GM19397 (cell line): ENCODE measurements at regions not wholly inside any gene's neighbourhood (a gene's known extent, or its start where the extent isn't known, plus 50 kb on each side); places are given as distances from the start of the nearest gene placed in this dataset.

Experiments used
- ATAC-seq: cut with Tn5 transposase; IDR thresholded peaks from one replicate; pipeline ENCODE4 v1.9.1; 2021; ENCODE audit warnings: mild to moderate bottlenecking, moderate library complexity; ENCODE audit not compliant: unreplicated experiment

DNA sequence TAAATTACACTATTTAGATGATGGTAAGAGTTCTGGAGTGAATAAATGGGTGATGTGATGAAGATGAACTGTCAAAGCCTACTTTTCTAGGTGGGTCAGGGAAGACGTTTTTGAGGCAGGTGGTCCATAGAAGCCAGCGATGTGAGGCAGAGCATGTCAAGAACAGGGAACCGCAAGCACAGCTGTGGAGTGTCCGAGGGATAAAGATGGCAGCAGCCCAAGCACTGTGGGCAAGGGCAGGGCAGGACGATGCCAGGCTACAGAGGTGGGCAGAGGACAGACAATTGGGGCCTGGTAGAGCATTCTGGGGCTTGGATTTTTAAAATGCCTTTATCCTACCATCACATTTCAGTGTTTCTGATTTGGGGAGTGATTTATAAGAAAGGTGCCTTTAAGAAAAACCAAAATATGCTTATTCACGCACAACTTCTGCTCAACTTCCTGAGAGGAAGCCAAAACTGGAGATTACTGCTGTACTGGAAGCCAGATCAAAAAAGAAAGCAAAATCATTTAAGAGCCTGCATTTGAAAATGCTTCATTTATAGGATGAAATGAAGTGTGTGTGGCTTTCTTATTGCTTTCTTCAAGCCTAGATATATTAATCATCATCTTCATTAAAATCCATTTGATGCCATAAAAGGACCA lies 119.0 kb upstream of the WDR17 start:
- ATAC-seq: no peak

- ATAC-seq: no peak
Observed at GRCh38 chr4:175947117-175947722, 118.4 kb upstream of the WDR17 start.

GRCh38 chr4:175951794-175952193 lies 113.8 kb upstream of the WDR17 start:
- ATAC-seq: no peak

DNA sequence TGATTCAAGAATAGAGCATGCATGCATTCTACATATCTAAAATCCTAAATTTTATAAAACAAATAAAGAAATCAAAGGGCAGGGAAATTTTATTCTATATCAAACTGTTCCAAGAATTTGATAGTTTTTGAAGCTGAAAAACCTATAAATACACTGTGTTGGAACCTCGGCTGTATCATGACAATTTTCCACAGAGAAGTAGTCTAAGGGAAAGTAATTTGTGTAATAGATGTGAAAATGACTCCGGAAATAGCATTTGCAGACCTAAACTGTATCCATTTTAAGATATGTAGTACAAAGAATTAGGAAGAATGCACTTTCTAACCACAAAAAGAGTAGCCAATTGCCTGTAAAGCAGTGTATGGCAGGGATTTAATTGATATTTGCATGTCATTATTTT lies 112.5 kb upstream of the WDR17 start:
- ATAC-seq: no peak

- peak; percentile 90 for ATAC-seq
Observed at GRCh38 chr4:175953960-175954521, 111.6 kb upstream of the WDR17 start.

GRCh38 chr4:175954685-175955084 lies 111.0 kb upstream of the WDR17 start:
- ATAC-seq: no peak

- ATAC-seq: peak; percentile 84
Observed at GRCh38 chr4:175961604-175962003, 104.0 kb upstream of the WDR17 start.

DNA sequence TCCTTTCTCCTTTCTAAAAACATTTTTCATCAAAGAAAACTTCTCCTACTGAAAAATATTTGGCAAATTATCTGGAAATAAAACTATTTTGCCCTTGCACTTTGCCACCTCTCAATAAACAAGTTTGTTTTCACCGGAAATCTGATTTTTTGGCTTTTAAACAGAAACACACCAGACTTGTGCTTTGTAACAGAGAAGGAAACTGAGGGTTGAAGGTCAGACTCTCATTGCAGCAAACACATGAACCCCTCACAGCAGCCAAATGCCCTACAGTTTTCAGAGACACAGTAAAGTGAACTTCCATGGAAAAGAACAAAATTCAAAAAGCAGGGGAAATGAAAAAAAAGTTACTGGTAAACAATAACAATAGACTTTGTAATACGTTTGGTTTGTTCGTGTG lies 95.6 kb upstream of the WDR17 start:
- ATAC-seq: no peak

DNA sequence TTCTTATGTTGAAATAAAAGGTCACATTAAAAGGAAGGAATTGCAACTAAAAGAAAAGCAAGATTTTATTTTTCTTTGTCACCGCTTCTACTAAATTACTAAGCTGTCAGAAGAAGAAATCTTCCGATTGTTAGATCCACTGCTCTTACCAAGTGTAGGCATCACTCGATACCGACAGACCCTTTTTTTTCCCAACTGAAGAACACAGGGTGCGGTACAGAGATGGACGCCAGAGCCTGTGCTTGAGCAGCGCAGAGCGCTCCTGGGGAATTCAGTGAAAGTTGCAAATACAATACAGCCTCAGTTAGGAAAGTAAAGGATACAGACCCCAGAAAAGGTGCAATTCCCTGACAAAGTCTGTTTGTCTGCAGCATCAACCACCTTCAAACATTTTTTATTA lies 94.9 kb upstream of the WDR17 start:
- ATAC-seq: no peak

- ATAC-seq: no peak
Observed at GRCh38 chr4:175971388-175972179, 94.1 kb upstream of the WDR17 start.

GRCh38 chr4:175973027-175973923 lies 92.4 kb upstream of the WDR17 start:
- no peak for ATAC-seq

- ATAC-seq: no peak
Observed at GRCh38 chr4:175983636-175984035, 82.0 kb upstream of the WDR17 start.

GRCh38 chr4:175986668-175987067 lies 79.0 kb upstream of the WDR17 start:
- no peak for ATAC-seq

DNA sequence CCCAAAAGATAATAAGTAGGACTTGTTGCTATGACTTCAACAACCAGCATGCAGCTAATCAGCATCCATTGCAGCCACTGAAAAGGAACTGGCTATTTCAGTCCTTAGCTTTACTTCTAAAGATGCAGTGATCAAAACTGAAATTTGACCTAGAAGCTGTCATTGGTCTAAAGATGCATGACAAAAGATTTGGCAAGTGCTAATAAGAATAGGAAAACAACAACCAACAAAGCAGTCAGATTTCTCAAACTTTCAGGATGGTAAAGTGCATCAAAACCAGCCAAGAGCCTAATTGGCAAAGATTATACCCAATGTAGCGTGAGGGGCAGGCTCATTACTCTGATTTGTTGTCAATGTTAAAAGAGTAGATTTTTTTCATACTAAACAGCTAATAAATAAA lies 77.1 kb upstream of the WDR17 start:
- no peak for ATAC-seq

GRCh38 chr4:175996206-175996605 lies 69.4 kb upstream of the WDR17 start:
- ATAC-seq: no peak

GRCh38 chr4:175997291-175997690 lies 68.3 kb upstream of the WDR17 start:
- no peak for ATAC-seq

DNA sequence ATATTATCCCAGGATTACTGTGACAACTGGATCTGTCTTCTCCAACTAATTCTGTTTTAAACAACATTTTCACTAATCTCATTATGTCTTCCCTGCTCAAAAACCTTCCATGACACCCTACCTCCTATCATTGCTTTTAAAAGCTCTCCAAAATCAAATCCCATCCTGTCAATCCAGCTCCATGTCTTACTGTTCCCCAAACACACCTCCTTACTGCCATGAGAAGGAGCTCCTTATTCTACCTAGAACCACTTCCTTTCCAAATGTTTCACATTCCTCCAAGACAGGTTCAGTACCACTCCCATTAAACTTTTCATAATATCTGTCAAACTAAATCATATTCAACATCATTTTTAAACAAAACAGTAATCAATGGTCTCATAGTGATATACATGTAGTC lies 66.9 kb upstream of the WDR17 start:
- ATAC-seq: no peak

DNA sequence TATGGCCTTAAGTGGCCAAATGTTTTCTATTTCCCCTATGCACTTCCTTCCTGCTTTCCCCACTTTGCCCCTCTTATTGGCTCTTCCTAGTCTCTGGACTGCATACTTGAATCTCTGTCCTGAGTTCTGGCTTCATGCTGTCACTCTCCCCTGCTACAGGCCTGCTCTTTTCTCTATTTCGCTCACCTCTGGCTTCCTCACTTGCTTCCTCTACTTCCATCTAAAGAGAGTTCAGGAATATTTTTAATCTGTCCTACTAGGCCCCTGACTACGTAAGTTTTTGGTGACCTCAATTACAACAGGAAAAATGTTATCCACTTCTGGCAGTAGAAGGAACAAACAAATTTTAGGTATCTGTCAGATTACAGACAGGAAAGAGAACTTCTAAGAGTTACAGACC lies 65.7 kb upstream of the WDR17 start:
- no peak for ATAC-seq

- ATAC-seq: no peak
Observed at GRCh38 chr4:176001151-176002006, 64.3 kb upstream of the WDR17 start.
